AG04450 (cell line): ENCODE measurements at regions not wholly inside any gene's neighbourhood (a gene's known extent, or its start where the extent isn't known, plus 50 kb on each side); places are given as distances from the start of the nearest gene placed in this dataset.
A peak's percentile ranks its signal among the peaks of the same experiment; 100 is the strongest.
"Not testable (repeated sequence)": the region's sequence is repeated elsewhere in the genome, so short reads cannot be mapped to it uniquely, and the experiment has no call there.

Experiments
- CTCF ChIA-PET: fragments of 300-600, 350-600 bp; formaldehyde crosslinking; extraction: SDS; loops from one replicate; lab custom pipeline; 2022; ENCODE audit warnings: antibody characterized with exemption, inconsistent platforms; lab: Charles Lee
- POLR2A ChIA-PET: fragments of 350-600 bp; formaldehyde crosslinking; extraction: SDS; loops from one replicate; lab custom pipeline; 2021; ENCODE audit warnings: antibody characterized with exemption, inconsistent platforms; lab: Yijun Ruan, JAX
- DNase-seq: peaks from one replicate; pipeline ENCODE4 v3.0.0-alpha.2; 2011; ENCODE audit warnings: low read depth, low spot score
- H3K27ac ChIP-seq: one replicate; pipeline ENCODE4 v1.5.1; 2012; ENCODE audit warnings: low read depth, low read length, control low read depth
- H3K27me3 ChIP-seq: one replicate; pipeline ENCODE4 v1.6.0; 2012; ENCODE audit warnings: low read length; ENCODE audit not compliant: control insufficient read depth, insufficient read depth
- H3K4me3 ChIP-seq: 2 replicates; pipeline ENCODE4 v1.5.1; 2011; ENCODE audit warnings: mild to moderate bottlenecking, low read depth, low read length, control low read depth
- H3K9me3 ChIP-seq: 2 replicates; pipeline ENCODE4 v1.5.1; 2012; ENCODE audit warnings: low read length; ENCODE audit not compliant: control insufficient read depth, insufficient read depth
- CTCF ChIP-seq: IDR thresholded peaks from 2 replicates; pipeline ENCODE4 v1.5.1; 2011; ENCODE audit warnings: low read depth, low read length, control low read depth, inconsistent platforms

DNA sequence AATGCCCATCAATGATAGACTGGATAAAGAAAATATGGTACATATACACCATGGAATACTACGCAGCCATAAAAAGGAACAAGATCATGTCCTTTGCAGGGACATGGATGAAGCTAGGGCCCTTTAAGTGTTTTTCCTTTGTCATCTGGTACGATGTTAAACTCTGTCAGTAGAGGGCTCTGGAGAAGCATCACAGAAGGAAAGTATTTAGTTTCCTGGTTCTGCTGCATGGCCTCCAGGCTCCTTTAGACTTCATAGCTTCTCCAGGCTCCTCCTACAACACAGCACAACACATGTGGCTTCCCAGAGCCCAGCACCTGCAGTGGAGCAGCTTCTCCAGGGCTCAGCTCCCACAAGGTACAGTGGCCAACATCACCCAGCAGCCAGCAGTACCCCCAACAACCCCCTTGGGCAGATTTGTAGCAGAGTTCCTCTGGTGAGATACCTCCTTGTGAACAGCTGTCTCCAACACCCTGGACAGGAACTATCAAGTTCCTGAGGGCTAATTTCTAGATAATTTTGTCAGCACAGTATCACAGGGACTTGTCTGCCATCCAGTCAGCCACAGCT is 63.4 kb downstream of the KCTD12 start:
- peaks cover 3% of the 10 kb centered on the region for H3K27me3 ChIP-seq
- ChIA-PET POLR2A (no interaction called here), CTCF (interaction anchor here (0.9 to 1.7 kb wide), 6 partner anchors 9 to 157 kb away, joined by 3 to 6 read pairs (median 4); no protein-coding TSS in a partner anchor)
- TF ChIP-seq CTCF: peak; percentile 28
- H3K27ac ChIP-seq: no peak overlapping the region
- no peak overlapping the region for H3K4me3 ChIP-seq
- H3K9me3 ChIP-seq: no peaks in the 10 kb centered on the region
- DNase-seq: no peak

DNA sequence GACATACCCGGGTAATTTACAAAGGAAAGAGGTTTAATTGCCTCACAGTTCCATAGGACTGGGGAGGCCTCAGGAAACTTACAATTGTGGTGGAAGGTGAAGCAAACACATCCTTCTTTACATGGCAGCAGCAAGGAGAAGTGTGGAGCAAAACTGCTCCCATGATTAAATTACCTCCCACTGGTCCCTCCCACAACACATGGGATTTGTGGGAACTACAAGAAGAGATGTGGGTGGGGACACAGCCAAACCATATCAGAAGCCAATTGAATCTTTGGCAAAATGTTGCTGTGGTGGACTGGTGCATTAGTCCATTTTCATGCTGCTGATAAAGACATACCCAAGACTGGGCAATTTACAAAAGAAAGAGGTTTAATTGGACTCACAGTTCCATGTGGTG is 65.0 kb downstream of the KCTD12 start:
- H3K4me3 ChIP-seq, H3K27ac ChIP-seq, CTCF ChIA-PET, H3K27me3 ChIP-seq, DNase-seq, H3K9me3 ChIP-seq, POLR2A ChIA-PET: not testable (repeated sequence)

DNA sequence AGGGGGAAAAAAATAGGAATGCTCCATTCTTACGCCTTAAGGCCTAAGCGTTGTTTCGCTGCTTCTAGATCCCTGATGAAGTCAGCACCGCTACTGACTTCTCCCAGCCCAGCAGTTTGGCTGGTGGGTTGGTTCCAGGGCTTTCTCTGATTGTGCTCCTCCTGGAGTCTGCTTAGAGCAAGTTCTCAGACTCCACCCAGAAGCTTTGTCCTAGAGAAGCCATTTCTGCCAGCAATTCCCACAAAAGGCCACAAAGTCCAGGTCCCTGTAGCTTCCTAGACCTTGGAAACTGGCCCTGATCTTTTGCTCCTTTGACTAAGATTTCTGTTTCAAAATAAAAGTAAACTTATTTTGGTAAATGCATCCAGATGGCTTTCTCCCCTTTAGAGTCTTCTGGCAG is 65.4 kb downstream of the KCTD12 start:
- H3K27me3 ChIP-seq: peaks cover 5% of the 10 kb centered on the region
- no peaks in the 10 kb centered on the region for H3K9me3 ChIP-seq
- H3K4me3 ChIP-seq: no peak overlapping the region
- no peak overlapping the region for H3K27ac ChIP-seq
- TF ChIP-seq CTCF: no peak
- no peak for DNase-seq
- ChIA-PET CTCF (no interaction called here), POLR2A (no interaction called here)

- no peak overlapping the region for H3K4me3 ChIP-seq
- peaks cover 7% of the 10 kb centered on the region for H3K27me3 ChIP-seq
- POLR2A ChIA-PET: no interaction called here
- no peak overlapping the region for H3K27ac ChIP-seq
- DNase-seq: no peak
- TF ChIP-seq CTCF: no peak
- CTCF ChIA-PET: no interaction called here
- no peaks in the 10 kb centered on the region for H3K9me3 ChIP-seq
Observed at GRCh38 chr13:76816394-76816793, 69.8 kb downstream of the KCTD12 start.

GRCh38 chr13:76815344-76815743 is 70.9 kb downstream of the KCTD12 start:
- CTCF ChIA-PET: no interaction called here
- TF ChIP-seq CTCF: no peak

GRCh38 chr13:76813891-76814290 is 72.3 kb downstream of the KCTD12 start:
- H3K27me3 ChIP-seq: peaks cover 7% of the 10 kb centered on the region
- no peaks in the 10 kb centered on the region for H3K9me3 ChIP-seq
- no peak for DNase-seq
- CTCF ChIA-PET: interaction anchor here (0.7 kb wide), 1 partner anchor 34 kb away, joined by 5 read pairs; no protein-coding TSS in a partner anchor
- POLR2A ChIA-PET: no interaction called here
- TF ChIP-seq CTCF: no peak
- H3K4me3 ChIP-seq: no peak overlapping the region
- H3K27ac ChIP-seq: no peak overlapping the region

More at GRCh38 chr13:76815344-76815743, 70.9 kb downstream of the KCTD12 start:
- Histone ChIP-seq H3K9me3 (no peaks in the 10 kb centered on the region), H3K27ac (no peak overlapping the region), H3K4me3 (no peak overlapping the region), H3K27me3 (peaks cover 7% of the 10 kb centered on the region)
- no peak for DNase-seq
- POLR2A ChIA-PET: no interaction called here
